ENCODE measurements at regions not wholly inside any gene's neighbourhood (a gene's known extent, or its start where the extent isn't known, plus 50 kb on each side); places are given as distances from the start of the nearest gene placed in this dataset.
A peak's percentile ranks its signal among the peaks of the same experiment; 100 is the strongest.

DNA sequence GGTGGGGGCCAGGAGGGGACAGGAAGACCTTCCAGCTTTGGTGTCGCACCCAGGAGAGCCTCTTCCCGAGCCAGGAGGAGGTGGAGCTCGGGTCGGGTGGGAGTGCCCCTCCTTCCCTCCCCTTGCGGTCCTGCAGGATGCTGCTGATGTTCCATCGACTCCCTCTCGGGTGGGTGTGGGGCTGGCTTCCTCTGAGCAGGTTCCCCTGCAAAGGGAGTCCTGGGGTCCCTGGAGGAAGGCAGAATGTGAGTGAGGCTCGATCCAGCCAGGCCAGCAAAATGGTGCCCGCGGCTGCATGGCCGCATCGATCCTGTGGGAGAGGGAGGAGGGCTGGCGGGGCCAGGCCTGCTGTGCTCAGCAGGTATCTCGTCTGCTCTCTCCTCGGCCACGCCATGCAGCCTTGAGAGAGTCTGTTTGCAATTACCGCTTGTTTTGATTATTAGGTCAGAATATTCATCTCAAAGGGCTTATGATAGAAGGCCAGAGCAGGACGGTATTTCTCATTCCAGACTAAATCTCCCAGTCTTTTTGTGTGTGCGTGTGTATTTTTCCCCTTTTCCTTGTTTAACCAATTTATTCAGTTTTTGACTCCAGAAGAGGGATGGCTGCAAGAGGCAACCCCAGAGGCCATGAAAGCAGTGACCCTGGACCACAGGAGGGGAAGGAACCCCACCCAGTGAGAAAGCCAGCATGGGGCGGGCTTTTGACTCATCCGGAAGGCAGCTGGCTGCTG, 137.3 kb upstream of the ZMIZ1 start:
- H3K27me3 ChIP-seq (ENCODE audit: insufficient read depth in 3 of 3, low read length in 2 of 3), result no peaks in the 10 kb centered on the region
- intact Hi-C loops (cut with DNase I), result loop anchor here in 1 of 2 donors (10.0 kb wide), 1 partner anchor 263 kb away; no protein-coding TSS in a partner anchor
- H3K4me1 ChIP-seq, result no peaks in the 10 kb centered on the region
- DNase-seq (peak; percentile 79 to 84), ATAC-seq (peak in 1 of 4 donors; percentile 57)
- TF ChIP-seq CTCF (IDR thresholded peaks at IDR 0.05), result no peak
- no peaks in the 10 kb centered on the region for H3K9me3 ChIP-seq
- no peaks in the 10 kb centered on the region for H3K36me3 ChIP-seq (ENCODE audit: insufficient read depth in 1 of 2, low read depth in 1 of 2)
- peak overlapping the region; percentile 23 for H3K27ac ChIP-seq
- H3K4me3 ChIP-seq, result no peak overlapping the region
- WGBS, 3 donors, result 72 to 80% (median 74%) methylated on average over 17 to 21 of the region's 21 CpGs

GRCh38 chr10:78932054-78932386, 136.7 kb upstream of the ZMIZ1 start:
- no peak for ATAC-seq
- no peak for TF ChIP-seq CTCF (IDR thresholded peaks at IDR 0.05)
- Histone ChIP-seq H3K36me3 (ENCODE audit: insufficient read depth in 1 of 2, low read depth in 1 of 2) (no peaks in the 10 kb centered on the region), H3K4me3 (no peak overlapping the region), H3K9me3 (no peaks in the 10 kb centered on the region), H3K27ac (no peak overlapping the region), H3K27me3 (ENCODE audit: insufficient read depth in 3 of 3, low read length in 2 of 3) (no peaks in the 10 kb centered on the region), H3K4me1 (no peaks in the 10 kb centered on the region)
- WGBS, 3 donors, result 50 to 62% (median 56%) methylated on average over 2 of the region's 2 CpGs
- no peak for DNase-seq
- intact Hi-C loops (cut with DNase I), result loop anchor here in 1 of 2 donors (10.0 kb wide), 1 partner anchor 263 kb away; no protein-coding TSS in a partner anchor

- Histone ChIP-seq H3K27me3 (ENCODE audit: insufficient read depth in 3 of 3, low read length in 2 of 3) (no peaks in the 10 kb centered on the region), H3K9me3 (no peaks in the 10 kb centered on the region), H3K4me1 (peaks cover 3% of the 10 kb centered on the region), H3K36me3 (ENCODE audit: insufficient read depth in 1 of 2, low read depth in 1 of 2) (no peaks in the 10 kb centered on the region), H3K27ac (no peak overlapping the region), H3K4me3 (no peak overlapping the region)
- intact Hi-C loops (cut with DNase I), result loop anchor here in 1 of 2 donors (10.0 kb wide), 1 partner anchor 262 kb away; no protein-coding TSS in a partner anchor
- no peak for TF ChIP-seq CTCF (IDR thresholded peaks at IDR 0.05)
- peak in 1 of 2 donors; percentile 26 for DNase-seq
- ATAC-seq, result no peak
- WGBS, 3 donors, result 95 to 97% (median 97%) methylated on average over 9 of the region's 9 CpGs
Observed at GRCh38 chr10:78932861-78933260, 135.9 kb upstream of the ZMIZ1 start.

DNA sequence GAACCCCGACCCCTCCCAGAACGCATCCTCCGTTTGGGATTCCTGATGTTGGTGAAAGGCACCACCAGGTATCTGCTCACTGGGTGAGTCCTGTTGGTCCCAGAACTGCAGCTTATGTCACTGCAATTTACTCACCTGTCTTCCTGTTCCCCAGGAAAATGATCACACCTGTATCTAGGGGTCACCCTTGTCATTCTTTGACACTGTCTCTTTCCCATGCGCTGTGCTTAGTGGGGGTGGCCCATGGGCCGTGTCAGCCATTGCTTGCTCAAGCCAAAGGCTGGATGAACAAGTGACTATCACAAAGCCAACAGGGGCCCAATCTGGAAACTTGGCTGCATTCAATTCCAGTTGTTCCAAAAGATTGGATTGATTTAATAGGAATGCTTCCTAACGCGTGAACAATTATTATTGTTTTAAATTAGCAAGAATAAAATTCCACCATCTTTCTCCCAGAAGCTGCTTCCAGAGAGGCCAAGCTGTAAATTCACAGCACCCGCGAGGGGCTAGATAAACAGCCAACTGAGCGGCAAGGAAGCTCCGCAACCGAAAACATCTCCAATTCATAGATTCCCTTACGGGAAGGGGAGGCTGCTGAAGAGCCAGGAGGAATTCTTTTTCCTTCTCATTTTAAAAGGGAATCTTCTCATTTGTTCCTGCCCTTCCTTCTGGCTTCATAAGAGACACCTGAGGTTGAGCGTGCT, 134.8 kb upstream of the ZMIZ1 start:
- intact Hi-C loops (cut with DNase I), result loop anchor here in 1 of 2 donors (10.0 kb wide), 1 partner anchor 261 kb away; no protein-coding TSS in a partner anchor

More for the DNA sequence above, 134.8 kb upstream of the ZMIZ1 start:
- Histone ChIP-seq H3K4me3 (no peak overlapping the region), H3K27me3 (ENCODE audit: insufficient read depth in 3 of 3, low read length in 2 of 3) (no peaks in the 10 kb centered on the region), H3K36me3 (ENCODE audit: insufficient read depth in 1 of 2, low read depth in 1 of 2) (no peaks in the 10 kb centered on the region), H3K9me3 (no peaks in the 10 kb centered on the region), H3K4me1 (peaks cover 3% of the 10 kb centered on the region), H3K27ac (no peak overlapping the region)
- no peak for TF ChIP-seq CTCF (IDR thresholded peaks at IDR 0.05)
- WGBS, 3 donors, result 79 to 83% (median 83%) methylated on average over 14 of the region's 14 CpGs
- ATAC-seq, result no peak
- DNase-seq, result peak in 1 of 2 donors; percentile 31
